Activated naive CD4-positive, alpha-beta T cell treated with anti-CD3 and anti-CD28 coated beads, Interleukin-2, amount 10 ng/mL, durations not matched to agents 7 days and 5 days (primary cell): ENCODE measurements at regions not wholly inside any gene's neighbourhood (a gene's known extent, or its start where the extent isn't known, plus 50 kb on each side); places are given as distances from the start of the nearest gene placed in this dataset.

Source experiments
- CTCF ChIA-PET: fragments of 350-600 bp; sonication (Branson Sonifier 250); formaldehyde crosslinking; loops from one replicate; lab custom pipeline; 2021; ENCODE audit warnings: antibody characterized with exemption; lab: Charles Lee
- DNase-seq: peaks from one replicate; pipeline ENCODE4 v3.0.0-alpha.2; 2020
- H3K27ac Mint-ChIP-seq: one replicate; pipeline ENCODE4 v1.8.0; 2021; ENCODE audit warnings: mild to moderate bottlenecking, moderate library complexity, mixed read lengths
- H3K27me3 Mint-ChIP-seq: one replicate; pipeline ENCODE4 v1.8.0; 2021; ENCODE audit warnings: mild to moderate bottlenecking, mixed read lengths
- H3K36me3 Mint-ChIP-seq: one replicate; pipeline ENCODE4 v1.8.0; 2021; ENCODE audit warnings: mixed read lengths
- H3K4me1 Mint-ChIP-seq: one replicate; pipeline ENCODE4 v1.8.0; 2021; ENCODE audit warnings: mixed read lengths
- H3K4me3 Mint-ChIP-seq: one replicate; pipeline ENCODE4 v1.8.0; 2021; ENCODE audit warnings: mild to moderate bottlenecking, moderate library complexity, mixed read lengths
- H3K9me3 Mint-ChIP-seq: one replicate; pipeline ENCODE4 v1.8.0; 2021; ENCODE audit warnings: mixed read lengths

DNA sequence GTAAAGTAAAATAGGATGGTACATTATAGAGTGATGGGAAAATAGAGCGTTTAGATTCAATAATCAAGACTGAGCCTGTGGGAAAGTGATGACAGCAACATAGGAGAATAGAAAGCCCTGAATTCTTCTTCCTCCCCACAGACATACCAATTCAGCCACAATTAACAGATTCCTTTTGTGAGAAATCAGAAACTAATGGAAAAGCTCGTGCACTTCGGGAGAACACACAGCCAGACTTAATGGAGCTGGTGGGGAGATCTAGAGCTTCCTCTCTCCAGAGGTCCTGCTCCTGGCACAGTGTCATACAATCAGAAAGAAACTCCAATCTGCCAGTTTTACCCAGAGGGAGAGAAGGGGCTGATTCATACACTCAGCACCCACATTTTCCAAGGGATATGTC is 676.3 kb upstream of the BOD1L1 start:
- Mint-ChIP-seq H3K27ac (no peak overlapping the region), H3K4me1 (no peaks in the 10 kb centered on the region), H3K9me3 (no peaks in the 10 kb centered on the region), H3K27me3 (no peaks in the 10 kb centered on the region), H3K4me3 (no peak overlapping the region), H3K36me3 (no peaks in the 10 kb centered on the region)
- CTCF ChIA-PET, result no interaction called here
- DNase-seq, result no peak

DNA sequence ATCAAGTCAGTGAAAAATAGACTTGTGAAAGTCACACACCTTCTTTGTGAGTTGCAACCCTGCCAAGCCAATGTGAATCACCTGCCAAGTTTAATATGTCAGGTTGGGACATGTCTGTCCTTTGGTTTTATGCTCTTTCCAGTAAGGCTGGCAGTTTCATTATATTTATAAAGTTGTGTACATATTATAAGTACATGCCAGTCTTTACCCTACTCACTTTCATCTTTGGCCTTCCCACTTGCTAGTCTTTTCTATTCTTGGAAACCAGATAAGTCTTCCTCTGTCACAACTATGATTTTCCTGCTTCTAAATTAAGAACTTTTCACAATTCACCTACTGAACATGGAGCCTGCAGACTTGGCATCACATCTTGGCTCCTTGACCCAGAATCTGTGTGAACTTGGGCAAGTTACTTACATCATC is 680.7 kb upstream of the BOD1L1 start:
- DNase-seq, result no peak
- H3K9me3 Mint-ChIP-seq, result no peaks in the 10 kb centered on the region
- H3K4me3 Mint-ChIP-seq, result no peak overlapping the region
- H3K36me3 Mint-ChIP-seq, result no peaks in the 10 kb centered on the region
- CTCF ChIA-PET, result no interaction called here
- H3K4me1 Mint-ChIP-seq, result no peaks in the 10 kb centered on the region
- H3K27me3 Mint-ChIP-seq, result no peaks in the 10 kb centered on the region
- no peak overlapping the region for H3K27ac Mint-ChIP-seq

DNA sequence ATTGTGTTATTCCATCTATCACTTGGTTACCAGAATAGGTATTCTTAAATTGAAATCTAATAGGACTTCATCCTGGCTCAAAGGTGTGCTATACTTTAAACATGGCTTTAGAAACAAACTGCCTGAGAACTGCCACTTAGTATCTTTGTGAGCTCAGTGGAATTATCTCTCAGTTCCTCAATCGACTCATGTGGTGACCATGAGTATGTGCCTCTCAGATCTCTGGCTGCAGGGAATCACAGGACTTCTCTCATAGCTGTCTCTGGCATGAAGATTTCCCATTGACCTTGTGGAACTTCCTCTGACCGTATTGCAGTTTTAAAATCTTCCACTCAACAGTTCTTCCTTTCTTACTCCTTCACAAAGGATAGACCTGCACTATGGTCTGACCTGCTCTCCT is 681.9 kb upstream of the BOD1L1 start:
- H3K27me3 Mint-ChIP-seq, result no peaks in the 10 kb centered on the region
- no peak for DNase-seq
- no peaks in the 10 kb centered on the region for H3K9me3 Mint-ChIP-seq
- CTCF ChIA-PET, result no interaction called here
- no peak overlapping the region for H3K27ac Mint-ChIP-seq
- H3K4me3 Mint-ChIP-seq, result no peak overlapping the region
- H3K36me3 Mint-ChIP-seq, result no peaks in the 10 kb centered on the region
- H3K4me1 Mint-ChIP-seq, result no peaks in the 10 kb centered on the region

DNA sequence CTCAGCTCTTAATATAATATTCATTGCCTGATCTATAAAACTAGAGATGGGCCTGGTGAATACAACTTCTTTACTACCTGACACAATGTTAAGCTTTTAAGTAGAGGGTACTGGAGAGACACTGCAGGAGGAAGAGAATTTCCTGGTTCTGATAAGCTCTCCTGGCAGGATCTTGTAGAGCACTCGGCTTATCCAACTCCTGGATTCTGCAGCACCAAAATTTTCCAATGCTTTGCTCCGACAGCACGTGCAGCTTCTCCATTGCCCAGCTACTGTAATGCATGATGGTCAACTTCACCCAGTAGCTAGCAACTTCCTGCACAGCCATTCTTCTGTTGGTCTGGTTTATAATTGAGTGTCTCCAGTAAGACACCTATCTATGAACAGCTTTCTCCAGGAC is 686.2 kb upstream of the BOD1L1 start:
- Mint-ChIP-seq H3K4me3 (no peak overlapping the region), H3K36me3 (no peaks in the 10 kb centered on the region), H3K27ac (no peak overlapping the region), H3K9me3 (no peaks in the 10 kb centered on the region), H3K27me3 (no peaks in the 10 kb centered on the region), H3K4me1 (no peaks in the 10 kb centered on the region)
- no peak for DNase-seq
- CTCF ChIA-PET, result no interaction called here

DNA sequence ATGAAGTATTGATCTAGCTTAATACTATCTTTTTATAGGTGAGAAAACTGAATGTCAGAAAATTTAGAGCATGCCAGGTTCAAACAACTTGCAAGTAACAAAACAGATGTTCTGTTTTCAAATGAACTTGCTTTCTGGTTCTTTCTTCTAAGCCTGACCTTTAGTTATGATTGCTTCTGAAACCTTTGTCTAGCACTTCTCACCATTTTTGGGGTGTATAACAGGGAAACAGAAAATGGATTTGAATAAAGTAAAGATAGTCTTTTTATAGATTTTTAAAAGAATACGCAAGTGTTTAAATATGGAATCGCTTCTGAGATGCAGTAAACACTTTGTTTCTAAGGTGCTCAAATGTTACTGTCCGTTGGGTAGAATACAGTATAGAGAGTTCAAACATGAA is 687.2 kb upstream of the CPEB2 start:
- Mint-ChIP-seq H3K4me3 (no peak overlapping the region), H3K27ac (no peak overlapping the region), H3K4me1 (no peaks in the 10 kb centered on the region), H3K36me3 (no peaks in the 10 kb centered on the region), H3K27me3 (no peaks in the 10 kb centered on the region), H3K9me3 (no peaks in the 10 kb centered on the region)
- DNase-seq, result no peak
- CTCF ChIA-PET, result no interaction called here

DNA sequence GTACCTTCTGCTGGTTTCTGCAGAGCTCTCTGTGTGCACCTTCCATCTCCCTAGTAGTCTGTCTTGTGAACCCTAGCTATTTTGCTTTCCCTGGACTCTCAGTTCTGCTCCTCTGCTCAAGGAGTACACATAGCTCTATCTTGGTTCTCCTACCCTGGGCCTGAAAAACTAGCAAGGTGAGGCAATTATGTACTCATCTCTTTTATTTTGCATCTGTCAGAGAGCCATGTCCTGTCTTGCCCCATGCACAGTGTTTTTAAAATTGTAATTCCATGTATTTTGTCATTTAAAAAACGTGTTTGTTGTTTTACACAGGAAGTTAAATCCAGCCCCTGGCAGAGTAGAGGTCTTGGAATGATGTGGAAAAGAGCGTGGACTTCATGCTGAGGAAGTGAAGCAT is 684.9 kb upstream of the CPEB2 start:
- no peak overlapping the region for H3K4me3 Mint-ChIP-seq
- H3K27ac Mint-ChIP-seq, result no peak overlapping the region
- no peak for DNase-seq
- no peaks in the 10 kb centered on the region for H3K27me3 Mint-ChIP-seq
- no peaks in the 10 kb centered on the region for H3K4me1 Mint-ChIP-seq
- no peaks in the 10 kb centered on the region for H3K9me3 Mint-ChIP-seq
- CTCF ChIA-PET, result no interaction called here
- no peaks in the 10 kb centered on the region for H3K36me3 Mint-ChIP-seq

DNA sequence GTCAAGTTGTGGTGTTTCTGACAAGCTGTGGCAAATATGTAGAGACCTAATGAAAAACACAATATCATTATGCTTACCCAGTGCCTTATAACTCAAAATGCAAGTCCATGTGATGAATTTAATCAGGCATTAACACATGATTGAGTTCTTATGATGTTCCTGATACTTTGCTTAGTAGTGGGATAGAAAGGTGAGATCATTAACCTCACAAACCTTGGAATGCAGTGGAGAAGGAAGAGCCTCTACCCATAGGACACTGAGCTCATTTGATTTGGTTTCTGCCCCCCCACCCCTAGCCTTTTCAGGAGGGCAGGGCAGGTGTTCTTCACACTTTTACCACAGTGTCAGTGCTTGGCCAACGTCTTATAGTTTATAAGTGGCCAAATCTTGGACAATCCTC is 683.6 kb upstream of the CPEB2 start:
- H3K27ac Mint-ChIP-seq, result no peak overlapping the region
- no peaks in the 10 kb centered on the region for H3K9me3 Mint-ChIP-seq
- H3K36me3 Mint-ChIP-seq, result no peaks in the 10 kb centered on the region
- no peak overlapping the region for H3K4me3 Mint-ChIP-seq
- H3K4me1 Mint-ChIP-seq, result no peaks in the 10 kb centered on the region
- CTCF ChIA-PET, result no interaction called here
- DNase-seq, result no peak
- H3K27me3 Mint-ChIP-seq, result no peaks in the 10 kb centered on the region

DNA sequence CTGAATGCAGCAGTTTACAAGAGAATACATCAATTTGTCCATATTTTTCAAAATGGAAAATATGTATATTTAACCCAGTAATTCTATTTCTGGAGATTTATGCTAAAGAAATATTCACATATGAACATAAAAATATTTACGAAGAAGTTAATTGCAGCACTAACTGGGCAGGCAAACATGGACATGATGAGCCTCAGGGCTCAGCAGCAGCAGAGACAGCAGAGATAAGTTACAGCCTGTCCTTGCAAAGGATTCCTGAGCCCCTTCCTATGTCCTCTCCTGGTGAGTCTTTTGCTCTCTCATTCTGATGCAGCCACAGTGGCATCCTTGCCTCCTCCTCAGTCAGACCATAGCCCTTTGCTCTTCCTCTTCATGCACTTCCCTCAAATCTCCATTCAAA is 680.6 kb upstream of the CPEB2 start:
- H3K4me1 Mint-ChIP-seq, result no peaks in the 10 kb centered on the region
- no peaks in the 10 kb centered on the region for H3K9me3 Mint-ChIP-seq

DNA sequence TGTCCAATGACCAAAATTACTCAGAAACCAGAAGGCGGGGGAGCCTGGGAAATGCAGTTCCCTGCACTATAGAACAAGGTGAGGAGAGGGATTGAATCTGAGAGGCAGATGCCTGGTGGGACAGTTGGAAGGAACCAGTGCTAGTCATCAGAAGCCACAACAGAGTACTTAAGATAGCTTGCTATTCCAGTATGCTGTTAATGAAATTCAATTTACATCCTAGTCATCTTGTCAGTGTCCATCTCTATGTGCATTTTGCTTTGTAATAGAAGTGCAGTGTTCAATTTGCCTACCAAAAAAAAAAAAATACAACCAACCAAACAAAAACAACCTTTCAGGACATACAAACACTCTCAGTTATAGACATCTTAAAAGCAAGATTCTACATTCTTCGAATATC is 679.1 kb upstream of the CPEB2 start:
- CTCF ChIA-PET, result no interaction called here
- no peak overlapping the region for H3K27ac Mint-ChIP-seq
- no peaks in the 10 kb centered on the region for H3K9me3 Mint-ChIP-seq
- H3K4me1 Mint-ChIP-seq, result no peaks in the 10 kb centered on the region
- DNase-seq, result no peak
- no peaks in the 10 kb centered on the region for H3K36me3 Mint-ChIP-seq
- H3K27me3 Mint-ChIP-seq, result no peaks in the 10 kb centered on the region
- H3K4me3 Mint-ChIP-seq, result no peak overlapping the region

More for the DNA sequence above, 680.6 kb upstream of the CPEB2 start:
- H3K27ac Mint-ChIP-seq, result no peak overlapping the region
- H3K36me3 Mint-ChIP-seq, result no peaks in the 10 kb centered on the region
- no peak overlapping the region for H3K4me3 Mint-ChIP-seq
- no peak for DNase-seq
- CTCF ChIA-PET, result no interaction called here
- no peaks in the 10 kb centered on the region for H3K27me3 Mint-ChIP-seq

DNA sequence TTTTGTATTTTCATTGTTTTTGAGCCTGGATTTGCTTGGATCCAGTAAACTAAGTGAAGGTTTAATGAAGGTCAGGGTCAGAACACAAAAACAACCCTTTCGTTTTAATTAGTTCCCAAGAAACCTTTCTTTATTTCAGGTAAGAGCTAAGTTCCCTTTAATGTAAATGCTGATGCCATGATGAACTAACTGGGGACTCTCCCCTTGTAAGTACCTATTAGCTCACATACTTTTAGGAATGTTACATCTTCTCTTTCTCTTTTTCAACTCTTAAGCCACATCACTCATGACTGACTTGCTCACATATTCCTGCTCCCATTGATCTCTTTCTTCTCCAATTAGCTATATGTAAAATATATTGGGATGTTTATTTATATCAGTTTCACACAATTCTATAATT is 673.1 kb upstream of the CPEB2 start:
- DNase-seq, result no peak
- no peak overlapping the region for H3K4me3 Mint-ChIP-seq
- H3K27ac Mint-ChIP-seq, result no peak overlapping the region
- no peaks in the 10 kb centered on the region for H3K4me1 Mint-ChIP-seq
- CTCF ChIA-PET, result no interaction called here
- H3K27me3 Mint-ChIP-seq, result no peaks in the 10 kb centered on the region
- no peaks in the 10 kb centered on the region for H3K9me3 Mint-ChIP-seq
- no peaks in the 10 kb centered on the region for H3K36me3 Mint-ChIP-seq

DNA sequence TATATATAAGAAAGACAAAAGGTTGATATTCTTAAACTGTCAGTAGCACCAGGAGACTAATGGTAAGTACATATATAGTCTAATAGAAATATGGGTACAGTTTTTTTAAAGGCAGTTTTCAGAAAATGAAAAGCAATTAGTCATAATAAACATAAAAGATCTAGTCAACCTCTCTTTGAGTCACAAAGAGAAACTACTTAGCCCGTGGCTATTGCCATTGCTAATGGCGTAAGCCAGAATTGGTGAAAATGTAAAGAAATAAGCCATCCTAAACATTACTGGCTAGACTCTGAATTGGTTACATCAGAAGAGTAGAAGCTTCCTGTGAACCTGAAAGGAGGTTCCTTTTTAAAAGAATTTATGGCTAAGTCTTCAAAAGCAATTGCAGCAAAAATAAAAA is 668.7 kb upstream of the CPEB2 start:
- peaks cover 2% of the 10 kb centered on the region for H3K9me3 Mint-ChIP-seq
- H3K27ac Mint-ChIP-seq, result no peak overlapping the region
- H3K27me3 Mint-ChIP-seq, result no peaks in the 10 kb centered on the region
- DNase-seq, result no peak
- H3K36me3 Mint-ChIP-seq, result no peaks in the 10 kb centered on the region
- CTCF ChIA-PET, result no interaction called here
- H3K4me3 Mint-ChIP-seq, result no peak overlapping the region
- no peaks in the 10 kb centered on the region for H3K4me1 Mint-ChIP-seq

DNA sequence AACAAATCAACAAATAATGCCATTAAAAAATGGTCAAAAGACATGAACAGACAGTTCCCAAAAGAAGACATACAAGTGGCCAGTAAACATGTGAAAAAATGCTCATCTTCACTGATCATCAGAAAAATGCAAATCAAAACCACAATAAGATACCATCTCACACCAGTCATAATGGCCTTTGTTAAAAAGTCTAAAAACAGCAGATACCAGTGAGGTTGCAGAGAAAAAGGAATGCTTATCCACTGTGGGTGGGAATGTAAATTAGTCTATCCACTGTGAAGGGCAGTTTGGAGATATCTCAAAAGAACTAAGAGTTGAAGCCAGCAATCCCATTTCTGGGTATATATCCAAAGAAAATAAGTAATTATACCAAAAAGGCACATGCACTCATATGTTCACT is 668.1 kb upstream of the CPEB2 start:
- no peak for DNase-seq
- CTCF ChIA-PET, result no interaction called here
- H3K27ac Mint-ChIP-seq, result no peak overlapping the region
- H3K4me3 Mint-ChIP-seq, result no peak overlapping the region
- peaks cover 2% of the 10 kb centered on the region for H3K9me3 Mint-ChIP-seq
- no peaks in the 10 kb centered on the region for H3K4me1 Mint-ChIP-seq
- H3K36me3 Mint-ChIP-seq, result no peaks in the 10 kb centered on the region
- no peaks in the 10 kb centered on the region for H3K27me3 Mint-ChIP-seq

DNA sequence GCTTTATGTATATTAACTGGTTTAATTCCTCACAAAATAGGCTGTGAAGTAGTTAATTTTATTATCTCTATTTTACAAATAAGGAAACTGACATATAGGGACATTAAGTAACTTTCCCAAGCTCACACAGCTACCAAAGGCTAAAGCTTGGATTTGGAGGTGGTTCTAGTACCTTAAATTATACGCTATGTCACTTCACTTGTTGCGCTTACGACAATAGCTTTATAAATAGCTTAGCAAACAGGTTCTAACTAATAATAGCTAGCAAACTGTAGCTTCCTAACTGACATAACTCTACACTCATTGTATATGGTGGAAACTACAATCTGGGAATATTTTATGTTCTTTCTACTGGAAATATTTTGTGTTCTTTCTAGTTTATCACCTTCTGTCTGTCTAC is 666.4 kb upstream of the CPEB2 start:
- Mint-ChIP-seq H3K4me3 (no peak overlapping the region), H3K27me3 (no peaks in the 10 kb centered on the region), H3K27ac (no peak overlapping the region), H3K36me3 (no peaks in the 10 kb centered on the region), H3K9me3 (peaks cover 2% of the 10 kb centered on the region), H3K4me1 (no peaks in the 10 kb centered on the region)
- CTCF ChIA-PET, result no interaction called here
- no peak for DNase-seq

DNA sequence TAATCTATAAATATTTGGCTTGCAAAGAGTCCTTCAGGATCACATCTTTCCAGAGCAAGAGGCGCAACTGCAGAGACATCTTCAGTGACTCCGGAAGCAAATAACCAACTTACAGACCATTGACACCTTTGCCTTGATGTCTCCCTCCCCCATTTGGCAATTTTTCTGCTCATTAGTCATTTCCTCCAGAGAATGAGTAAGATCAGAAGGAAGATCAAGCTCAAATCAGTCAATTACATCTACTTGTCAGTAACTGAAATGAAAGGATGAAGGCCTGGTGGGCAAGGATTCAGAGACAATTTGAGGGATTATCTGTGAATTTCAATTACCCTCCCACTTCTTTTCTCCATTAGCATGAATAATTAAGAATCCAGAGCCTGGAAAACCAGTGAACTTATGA is 665.6 kb upstream of the CPEB2 start:
- CTCF ChIA-PET, result no interaction called here
- Mint-ChIP-seq H3K4me1 (no peaks in the 10 kb centered on the region), H3K9me3 (peaks cover 2% of the 10 kb centered on the region), H3K36me3 (no peaks in the 10 kb centered on the region), H3K27me3 (no peaks in the 10 kb centered on the region), H3K27ac (no peak overlapping the region), H3K4me3 (no peak overlapping the region)
- no peak for DNase-seq

DNA sequence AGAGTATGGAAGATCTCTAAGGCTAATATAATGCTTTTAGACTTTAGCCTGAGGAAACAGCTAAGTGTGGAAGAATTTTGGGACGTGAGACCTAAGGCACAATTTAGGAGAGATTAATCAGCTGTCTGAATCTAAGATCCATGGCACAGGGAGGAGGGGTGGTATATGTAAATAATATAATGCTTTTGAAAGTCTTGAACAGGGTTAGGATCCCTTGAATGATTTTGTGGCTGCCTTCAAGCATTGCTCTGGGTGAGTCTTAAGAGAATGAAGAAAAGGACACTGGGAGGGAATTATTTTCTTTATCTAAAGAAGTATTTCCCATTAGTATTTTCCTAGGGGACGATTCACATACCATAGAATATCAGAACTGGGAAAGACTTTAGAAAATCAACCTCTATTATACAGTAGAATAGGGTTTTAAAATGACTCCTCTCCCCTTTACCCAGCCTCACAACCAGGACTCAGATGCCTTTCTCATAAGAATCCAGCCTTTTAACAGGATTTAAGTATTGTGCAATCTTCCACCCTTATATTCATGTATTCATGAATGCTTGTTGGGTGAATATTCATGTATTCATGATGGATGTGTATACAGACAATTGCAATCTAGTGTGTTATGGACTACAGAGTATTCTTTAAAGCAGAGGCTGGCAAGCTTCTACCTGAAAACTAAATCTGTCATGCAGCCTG is 664.2 kb upstream of the CPEB2 start:
- Mint-ChIP-seq H3K36me3 (no peaks in the 10 kb centered on the region), H3K9me3 (peaks cover 2% of the 10 kb centered on the region), H3K4me3 (no peak overlapping the region), H3K27me3 (no peaks in the 10 kb centered on the region), H3K4me1 (no peaks in the 10 kb centered on the region), H3K27ac (no peak overlapping the region)
- no peak for DNase-seq
- CTCF ChIA-PET, result no interaction called here
